Fibroblast of the aortic adventitia (primary cell): ENCODE measurements at regions not wholly inside any gene's neighbourhood (a gene's known extent, or its start where the extent isn't known, plus 50 kb on each side); places are given as distances from the start of the nearest gene placed in this dataset.

Source experiments
- DNase-seq: peaks from one replicate; pipeline ENCODE4 v3.0.0-alpha.2; 2010; ENCODE audit warnings: low read depth
- H3K4me3 ChIP-seq: 2 replicates; pipeline ENCODE4 v1.5.1; 2011; ENCODE audit warnings: low read depth, mild to moderate bottlenecking, control low read depth, low read length, moderate library complexity
- CTCF ChIP-seq: IDR thresholded peaks from 2 replicates; pipeline ENCODE4 v1.5.1; 2011; ENCODE audit warnings: mild to moderate bottlenecking, low read length, control low read depth, inconsistent platforms; ENCODE audit not compliant: insufficient read depth

GRCh38 chr16:7992616-7993015, 597.7 kb downstream of the TMEM114 start:
- no peak for TF ChIP-seq CTCF
- no peak overlapping the region for H3K4me3 ChIP-seq
- no peak for DNase-seq

GRCh38 chr16:7990626-7991260, 599.6 kb downstream of the TMEM114 start:
- H3K4me3 ChIP-seq = no peak overlapping the region
- DNase-seq = no peak
- no peak for TF ChIP-seq CTCF

GRCh38 chr16:7983676-7984075, 606.6 kb downstream of the TMEM114 start:
- TF ChIP-seq CTCF = no peak
- no peak overlapping the region for H3K4me3 ChIP-seq
- DNase-seq = no peak

- no peak for DNase-seq
- no peak overlapping the region for H3K4me3 ChIP-seq
- no peak for TF ChIP-seq CTCF
Measured at GRCh38 chr16:7980133-7980483, 610.2 kb downstream of the TMEM114 start.

- H3K4me3 ChIP-seq = no peak overlapping the region
- DNase-seq = no peak
- no peak for TF ChIP-seq CTCF
Measured at GRCh38 chr16:7979448-7980132, 610.7 kb downstream of the TMEM114 start.

GRCh38 chr16:7976563-7976962, 613.7 kb downstream of the TMEM114 start:
- H3K4me3 ChIP-seq = no peak overlapping the region
- no peak for DNase-seq
- TF ChIP-seq CTCF = no peak

GRCh38 chr16:7976125-7976524, 614.2 kb downstream of the TMEM114 start:
- H3K4me3 ChIP-seq = no peak overlapping the region
- DNase-seq = no peak
- TF ChIP-seq CTCF = no peak
